BJ (cell line): ENCODE measurements at regions not wholly inside any gene's neighbourhood (a gene's known extent, or its start where the extent isn't known, plus 50 kb on each side); places are given as distances from the start of the nearest gene placed in this dataset.

Experiments used
- CTCF ChIA-PET: fragments of 350-600 bp; formaldehyde crosslinking; extraction: SDS; loops from one replicate; lab custom pipeline; 2021; ENCODE audit warnings: antibody characterized with exemption, inconsistent platforms; lab: Yijun Ruan, JAX
- POLR2A ChIA-PET: fragments of 300-600 bp; sonication (Branson Sonifier 250); formaldehyde crosslinking; extraction: SDS; loops from one replicate; lab custom pipeline; 2021; ENCODE audit warnings: antibody characterized with exemption; lab: Charles Lee
- DNase-seq: peaks from one replicate; pipeline ENCODE4 v3.0.0-alpha.2; 2011; ENCODE audit warnings: low read depth
- H3K27me3 ChIP-seq: 2 replicates; pipeline ENCODE4 v1.6.0; 2011; ENCODE audit warnings: low read length; ENCODE audit not compliant: control insufficient read depth, insufficient read depth
- H3K36me3 ChIP-seq: 2 replicates; pipeline ENCODE4 v1.5.1; 2011; ENCODE audit warnings: low read length; ENCODE audit not compliant: control insufficient read depth, insufficient read depth
- H3K4me3 ChIP-seq: 2 replicates; pipeline ENCODE4 v1.5.1; 2011; ENCODE audit warnings: low read depth, mild to moderate bottlenecking, control low read depth, low read length
- TF ChIP-seq, protein P1 (sequence below): IDR thresholded peaks from 2 replicates; pipeline ENCODE4 v1.5.1; 2011; ENCODE audit warnings: low read depth, mild to moderate bottlenecking, control low read depth, inconsistent platforms, low read length, moderate library complexity; ENCODE audit not compliant: insufficient read depth

DNA sequence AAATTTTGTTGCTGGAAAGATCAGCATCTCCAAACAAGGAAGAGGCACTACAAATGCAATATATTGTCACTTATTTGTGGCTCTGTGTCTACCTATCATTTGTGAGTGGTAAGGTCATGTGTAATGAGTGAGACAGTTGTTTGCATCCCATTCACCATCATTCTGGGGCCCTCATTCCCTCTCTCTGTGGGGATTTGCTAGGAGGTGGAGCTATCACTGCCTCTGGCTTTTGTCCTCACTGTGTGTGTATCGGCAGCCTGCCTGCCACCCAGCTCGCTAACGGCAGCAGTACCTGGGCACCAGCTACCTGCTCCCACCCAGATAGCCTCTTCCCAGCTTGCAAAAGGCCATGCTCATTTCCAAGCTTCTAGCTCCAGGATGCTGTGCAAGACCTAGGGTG is 379.2 kb upstream of the ZFHX3 start:
- no peak for DNase-seq
- Histone ChIP-seq H3K4me3 (no peak overlapping the region), H3K36me3 (no peaks in the 10 kb centered on the region), H3K27me3 (no peaks in the 10 kb centered on the region)
- CTCF ChIA-PET = no interaction called here
- POLR2A ChIA-PET = no interaction called here
- TF ChIP-seq, protein P1, sequence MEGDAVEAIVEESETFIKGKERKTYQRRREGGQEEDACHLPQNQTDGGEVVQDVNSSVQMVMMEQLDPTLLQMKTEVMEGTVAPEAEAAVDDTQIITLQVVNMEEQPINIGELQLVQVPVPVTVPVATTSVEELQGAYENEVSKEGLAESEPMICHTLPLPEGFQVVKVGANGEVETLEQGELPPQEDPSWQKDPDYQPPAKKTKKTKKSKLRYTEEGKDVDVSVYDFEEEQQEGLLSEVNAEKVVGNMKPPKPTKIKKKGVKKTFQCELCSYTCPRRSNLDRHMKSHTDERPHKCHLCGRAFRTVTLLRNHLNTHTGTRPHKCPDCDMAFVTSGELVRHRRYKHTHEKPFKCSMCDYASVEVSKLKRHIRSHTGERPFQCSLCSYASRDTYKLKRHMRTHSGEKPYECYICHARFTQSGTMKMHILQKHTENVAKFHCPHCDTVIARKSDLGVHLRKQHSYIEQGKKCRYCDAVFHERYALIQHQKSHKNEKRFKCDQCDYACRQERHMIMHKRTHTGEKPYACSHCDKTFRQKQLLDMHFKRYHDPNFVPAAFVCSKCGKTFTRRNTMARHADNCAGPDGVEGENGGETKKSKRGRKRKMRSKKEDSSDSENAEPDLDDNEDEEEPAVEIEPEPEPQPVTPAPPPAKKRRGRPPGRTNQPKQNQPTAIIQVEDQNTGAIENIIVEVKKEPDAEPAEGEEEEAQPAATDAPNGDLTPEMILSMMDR = no peak

DNA sequence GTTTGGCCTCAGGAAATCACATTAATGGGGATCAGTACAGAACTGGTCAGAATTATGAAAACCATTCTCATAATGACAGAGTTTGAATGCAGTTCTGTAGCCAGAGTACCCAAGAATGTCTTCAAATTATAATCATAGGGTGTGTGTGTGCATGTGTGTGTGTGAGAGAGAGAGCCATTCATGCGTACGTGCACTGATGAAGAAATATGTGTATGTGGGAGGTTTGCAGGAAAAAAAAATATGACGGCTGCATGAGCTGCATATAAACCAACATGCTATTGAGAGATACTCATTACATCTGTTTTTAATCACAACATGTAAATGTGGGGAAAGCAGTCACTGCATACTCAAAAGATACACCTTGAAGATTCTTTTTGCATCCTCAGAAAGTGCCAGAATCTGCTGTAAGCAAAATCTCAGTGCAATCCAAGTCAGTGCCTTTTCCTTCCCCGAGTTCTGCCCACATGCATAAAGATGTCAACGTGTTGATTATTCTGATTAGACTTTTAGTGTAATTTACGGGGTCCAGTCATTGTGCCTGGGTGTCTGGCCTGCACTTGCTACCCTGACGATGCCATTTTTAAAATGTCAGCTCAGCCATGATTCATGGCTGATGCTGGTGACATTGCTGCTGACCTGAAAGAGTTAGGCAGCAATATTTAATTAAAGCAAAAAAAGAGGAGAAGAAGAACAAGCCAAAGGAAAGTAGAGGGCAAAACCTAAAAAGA is 378.7 kb upstream of the ZFHX3 start:
- H3K4me3 ChIP-seq = no peak overlapping the region
- DNase-seq = no peak
- TF ChIP-seq, protein P1 = no peak
- POLR2A ChIA-PET = no interaction called here
- CTCF ChIA-PET = no interaction called here
- no peaks in the 10 kb centered on the region for H3K27me3 ChIP-seq
- H3K36me3 ChIP-seq = no peaks in the 10 kb centered on the region

DNA sequence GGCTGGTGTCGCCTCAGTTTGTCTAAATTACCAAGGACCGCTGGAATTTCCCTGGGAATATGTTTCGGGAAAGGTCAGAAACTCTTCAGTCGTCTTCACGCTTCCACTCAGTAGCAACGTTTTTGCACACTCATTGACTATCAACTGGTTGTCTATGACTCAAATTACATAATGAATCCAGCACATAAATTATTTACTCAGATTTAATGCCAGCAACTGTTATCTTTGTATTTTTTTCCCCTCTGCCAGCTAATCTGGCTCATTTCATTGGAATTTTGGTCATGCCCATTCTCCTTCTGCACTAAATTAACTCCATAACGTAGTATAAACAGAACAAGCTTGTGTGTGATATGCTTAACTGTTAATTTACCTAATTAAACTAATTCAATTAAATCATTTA is 372.7 kb upstream of the ZFHX3 start:
- TF ChIP-seq, protein P1 = no peak
- Histone ChIP-seq H3K36me3 (no peaks in the 10 kb centered on the region), H3K27me3 (no peaks in the 10 kb centered on the region), H3K4me3 (no peak overlapping the region)
- no peak for DNase-seq
- ChIA-PET POLR2A (no interaction called here), CTCF (no interaction called here)

DNA sequence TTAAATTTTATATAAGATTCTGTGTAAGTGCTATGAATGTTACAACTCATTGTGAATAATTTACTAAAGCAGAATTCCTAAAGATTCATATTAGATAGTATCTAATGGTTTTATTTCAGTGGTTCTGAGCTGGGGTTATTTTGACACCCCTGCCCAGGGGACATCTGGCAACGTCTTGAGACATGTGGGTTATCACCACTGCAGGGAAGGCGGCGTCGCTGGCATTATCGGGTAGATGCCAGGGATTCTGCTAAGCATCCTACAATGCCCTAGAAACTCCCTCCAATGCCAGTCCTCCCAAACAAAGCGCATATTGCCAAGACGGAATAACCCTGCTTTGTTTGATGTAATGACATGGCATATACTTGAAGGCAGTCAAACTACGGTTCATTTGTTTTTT is 372.3 kb upstream of the ZFHX3 start:
- POLR2A ChIA-PET = no interaction called here
- DNase-seq = no peak
- CTCF ChIA-PET = no interaction called here

DNA sequence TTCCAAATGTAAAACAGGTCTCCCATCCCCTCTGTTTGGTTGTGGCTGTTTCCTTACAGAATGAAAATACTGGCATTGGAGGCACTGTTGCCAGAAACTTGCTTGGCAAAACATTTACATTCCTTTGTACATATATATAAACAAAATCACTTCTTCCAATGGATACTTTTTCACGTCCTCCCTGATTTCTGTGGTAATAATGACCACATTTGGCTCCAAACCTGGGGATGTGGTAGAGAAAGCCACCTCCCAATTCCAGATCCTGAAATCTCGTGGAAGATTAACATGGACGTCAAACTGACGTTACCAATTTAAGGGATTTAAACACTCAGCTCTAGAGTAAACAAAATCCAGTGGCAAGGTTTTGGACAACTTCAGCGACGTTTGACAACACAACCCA is 370.8 kb upstream of the ZFHX3 start:
- ChIA-PET POLR2A (no interaction called here), CTCF (interaction anchor here (1.3 kb wide), 1 partner anchor 36 kb away, joined by 4 read pairs; no protein-coding TSS in a partner anchor)
- H3K36me3 ChIP-seq = no peaks in the 10 kb centered on the region
- DNase-seq = no peak
- no peaks in the 10 kb centered on the region for H3K27me3 ChIP-seq
- TF ChIP-seq, protein P1 = no peak
- H3K4me3 ChIP-seq = no peak overlapping the region

More for the DNA sequence above, 372.3 kb upstream of the ZFHX3 start:
- TF ChIP-seq, protein P1 = no peak
- no peaks in the 10 kb centered on the region for H3K36me3 ChIP-seq
- no peak overlapping the region for H3K4me3 ChIP-seq
- no peaks in the 10 kb centered on the region for H3K27me3 ChIP-seq
